Peyer's patch (tissue), 4 donors: ENCODE measurements at regions not wholly inside any gene's neighbourhood (a gene's known extent, or its start where the extent isn't known, plus 50 kb on each side); places are given as distances from the start of the nearest gene placed in this dataset.

Experiments used
- DNase-seq, 3 donors: peaks; one replicate each; pipeline ENCODE4 v3.0.0-alpha.2; 2017 to 2019
- H3K27ac ChIP-seq, 4 donors: fragments of 200-600 bp; sonication (generic); one replicate each; pipeline ENCODE4 v1.5.1; 2016 to 2019
- H3K27me3 ChIP-seq, 2 donors: fragments of 200-600 bp; sonication (generic); one replicate each; pipeline ENCODE4 v1.5.1; 2019
- H3K36me3 ChIP-seq, 3 donors: fragments of 200-600 bp; sonication (generic); one replicate each; pipeline ENCODE4 v1.5.1; 2016 to 2019
- H3K4me1 ChIP-seq, 4 donors: fragments of 200-600 bp; sonication (generic); one replicate each; pipeline ENCODE4 v1.5.1; 2016 to 2019
- H3K4me3 ChIP-seq, 4 donors: fragments of 200-600 bp; sonication (generic); 1 replicate in 3 of 4; 2 replicates in 1 of 4; pipeline ENCODE4 v1.5.1; 2016 to 2019; ENCODE audit warnings: mild to moderate bottlenecking in 1 of 4
- H3K9me3 ChIP-seq, 4 donors: fragments of 200-600 bp; sonication (generic); one replicate each; pipeline ENCODE4 v1.5.1; 2016 to 2019; ENCODE audit warnings: mild to moderate bottlenecking in 1 of 4
- POLR2A ChIP-seq, 2 donors: fragments of 450-650 bp; IDR thresholded peaks; one replicate each; pipeline ENCODE4 v1.5.1; 2017; ENCODE audit warnings: antibody characterized with exemption in 2 of 2, mild to moderate bottlenecking in 2 of 2, moderate library complexity in 2 of 2
- TF ChIP-seq, protein P1 (sequence below), 6 experiments: fragments of 450-650 bp in 4 of 6; fragments of 200-600 bp in 2 of 6; sonication (generic) in 1 of 6; IDR thresholded peaks; one replicate each; pipeline ENCODE4 v1.5.1; 2017 to 2019; ENCODE audit warnings: antibody characterized with exemption in 6 of 6, mild to moderate bottlenecking in 3 of 6, moderate library complexity in 1 of 6

- TF ChIP-seq, protein P1, sequence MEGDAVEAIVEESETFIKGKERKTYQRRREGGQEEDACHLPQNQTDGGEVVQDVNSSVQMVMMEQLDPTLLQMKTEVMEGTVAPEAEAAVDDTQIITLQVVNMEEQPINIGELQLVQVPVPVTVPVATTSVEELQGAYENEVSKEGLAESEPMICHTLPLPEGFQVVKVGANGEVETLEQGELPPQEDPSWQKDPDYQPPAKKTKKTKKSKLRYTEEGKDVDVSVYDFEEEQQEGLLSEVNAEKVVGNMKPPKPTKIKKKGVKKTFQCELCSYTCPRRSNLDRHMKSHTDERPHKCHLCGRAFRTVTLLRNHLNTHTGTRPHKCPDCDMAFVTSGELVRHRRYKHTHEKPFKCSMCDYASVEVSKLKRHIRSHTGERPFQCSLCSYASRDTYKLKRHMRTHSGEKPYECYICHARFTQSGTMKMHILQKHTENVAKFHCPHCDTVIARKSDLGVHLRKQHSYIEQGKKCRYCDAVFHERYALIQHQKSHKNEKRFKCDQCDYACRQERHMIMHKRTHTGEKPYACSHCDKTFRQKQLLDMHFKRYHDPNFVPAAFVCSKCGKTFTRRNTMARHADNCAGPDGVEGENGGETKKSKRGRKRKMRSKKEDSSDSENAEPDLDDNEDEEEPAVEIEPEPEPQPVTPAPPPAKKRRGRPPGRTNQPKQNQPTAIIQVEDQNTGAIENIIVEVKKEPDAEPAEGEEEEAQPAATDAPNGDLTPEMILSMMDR (IDR thresholded peaks at IDR 0.05), result no peak
- TF ChIP-seq POLR2A (IDR thresholded peaks at IDR 0.05), result no peak
- Histone ChIP-seq H3K36me3 (no peaks in the 10 kb centered on the region), H3K4me1 (no peaks in the 10 kb centered on the region), H3K9me3 (no peaks in the 10 kb centered on the region), H3K27me3 (no peaks in the 10 kb centered on the region), H3K27ac (no peak overlapping the region), H3K4me3 (no peak overlapping the region)
- no peak for DNase-seq
Measured at GRCh38 chr15:78695854-78696253, 54.8 kb upstream of the CHRNB4 start.

DNA sequence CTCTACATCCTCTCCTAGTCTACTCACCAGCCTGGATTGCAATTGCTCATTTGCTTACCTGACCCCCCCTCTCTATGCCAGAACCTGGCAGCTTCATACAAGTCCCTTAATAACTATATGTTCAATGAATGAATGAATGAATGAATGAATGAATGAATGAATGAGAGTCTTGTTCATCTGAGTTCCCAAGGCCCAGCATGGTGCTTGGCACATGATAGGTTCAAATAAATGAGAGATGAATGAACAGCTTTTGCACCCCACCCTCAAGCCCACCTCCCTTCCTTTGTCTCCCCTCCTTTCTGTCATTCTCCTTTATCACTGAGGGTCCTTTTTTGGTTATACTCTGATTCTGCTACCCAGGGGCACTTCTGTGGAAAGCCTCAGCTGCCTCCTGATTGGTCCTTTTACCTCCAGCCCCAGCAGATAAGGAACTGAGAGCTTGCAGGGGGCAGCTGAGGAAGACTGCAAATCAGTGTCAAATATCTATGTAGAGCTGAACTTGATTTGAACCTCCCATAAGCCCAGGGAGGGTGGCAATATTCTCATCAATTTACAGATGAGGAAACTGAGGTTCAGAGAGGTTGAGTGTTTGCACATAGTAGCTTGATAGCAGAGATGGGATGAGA, 54.1 kb upstream of the CHRNB4 start:
- H3K27ac ChIP-seq, result no peak overlapping the region
- H3K4me3 ChIP-seq, result no peak overlapping the region
- no peaks in the 10 kb centered on the region for H3K9me3 ChIP-seq
- no peaks in the 10 kb centered on the region for H3K4me1 ChIP-seq
- H3K36me3 ChIP-seq, result no peaks in the 10 kb centered on the region
- no peak for DNase-seq
- TF ChIP-seq, protein P1 (IDR thresholded peaks at IDR 0.05), result no peak
- no peak for TF ChIP-seq POLR2A (IDR thresholded peaks at IDR 0.05)
- H3K27me3 ChIP-seq, result no peaks in the 10 kb centered on the region

- TF ChIP-seq, protein P1 (IDR thresholded peaks at IDR 0.05), result no peak
- Histone ChIP-seq H3K27ac (no peak overlapping the region), H3K27me3 (no peaks in the 10 kb centered on the region), H3K4me3 (no peak overlapping the region), H3K36me3 (no peaks in the 10 kb centered on the region), H3K4me1 (no peaks in the 10 kb centered on the region), H3K9me3 (no peaks in the 10 kb centered on the region)
- no peak for DNase-seq
Measured at GRCh38 chr15:78691851-78692421, 50.9 kb upstream of the CHRNB4 start.

GRCh38 chr15:78691167-78691850, 50.3 kb upstream of the CHRNB4 start:
- Histone ChIP-seq H3K9me3 (no peaks in the 10 kb centered on the region), H3K27ac (no peak overlapping the region), H3K4me1 (no peaks in the 10 kb centered on the region), H3K27me3 (no peaks in the 10 kb centered on the region), H3K36me3 (no peaks in the 10 kb centered on the region), H3K4me3 (no peak overlapping the region)
- DNase-seq, result no peak
- TF ChIP-seq, protein P1 (IDR thresholded peaks at IDR 0.05), result no peak
- no peak for TF ChIP-seq POLR2A (IDR thresholded peaks at IDR 0.05)
